RWPE1 (cell line): ENCODE measurements at regions not wholly inside any gene's neighbourhood (a gene's known extent, or its start where the extent isn't known, plus 50 kb on each side); places are given as distances from the start of the nearest gene placed in this dataset.

ENCODE experiments used
- CTCF ChIA-PET: fragments of 350-600 bp; sonication (Branson Sonifier 250); formaldehyde crosslinking; extraction: SDS; loops from one replicate; lab custom pipeline; 2021; lab: Yijun Ruan, JAX
- POLR2A ChIA-PET: fragments of 400-600 bp; formaldehyde crosslinking; extraction: SDS; loops from one replicate; lab custom pipeline; 2020; ENCODE audit warnings: antibody characterized with exemption; ENCODE audit not compliant: low non-redundant PET; lab: Yijun Ruan, JAX
- DNase-seq: peaks from one replicate; pipeline ENCODE4 v3.0.0; 2012; ENCODE audit warnings: low spot score
- H3K27ac ChIP-seq: fragments of 450-650 bp; 2 replicates; pipeline ENCODE4 v1.5.1; 2017
- CTCF ChIP-seq: fragments of 450-650 bp; conservative IDR thresholded peaks from 2 replicates; pipeline ENCODE4 v1.5.1; 2017; ENCODE audit warnings: low read depth, mild to moderate bottlenecking

GRCh38 chr18:61953161-61953560, 60.4 kb upstream of the RNF152 start:
- H3K27ac ChIP-seq, result peak overlapping the region; percentile 95
- POLR2A ChIA-PET, result no interaction called here
- CTCF ChIA-PET, result interaction anchor here (0.6 kb wide), 1 partner anchor 533 kb away, joined by 5 read pairs; no protein-coding TSS in a partner anchor
- no peak for DNase-seq
- no peak for TF ChIP-seq CTCF

- ChIA-PET POLR2A (no interaction called here), CTCF (interaction anchor here (0.6 kb wide), 1 partner anchor 180 kb away, joined by 3 read pairs; no protein-coding TSS in a partner anchor)
- no peak for TF ChIP-seq CTCF
- DNase-seq, result no peak
- H3K27ac ChIP-seq, result peak overlapping the region; percentile 61
Observed at GRCh38 chr18:61951396-61951795, 58.6 kb upstream of the RNF152 start.

- no peak for TF ChIP-seq CTCF
- peak overlapping the region; percentile 92 for H3K27ac ChIP-seq
- CTCF ChIA-PET, result interaction anchor here (1.2 kb wide), 1 partner anchor 10 kb away, joined by 5 read pairs; no protein-coding TSS in a partner anchor
- DNase-seq, result no peak
- POLR2A ChIA-PET, result no interaction called here
Observed at GRCh38 chr18:61950371-61950770, 57.6 kb upstream of the RNF152 start.

GRCh38 chr18:61949946-61950345, 57.1 kb upstream of the RNF152 start:
- ChIA-PET POLR2A (no interaction called here), CTCF (interaction anchor here (1.2 kb wide), 1 partner anchor 10 kb away, joined by 5 read pairs; no protein-coding TSS in a partner anchor)
- DNase-seq, result peak; percentile 84
- H3K27ac ChIP-seq, result peak overlapping the region; percentile 92
- TF ChIP-seq CTCF, result no peak

- TF ChIP-seq CTCF, result no peak
- no peak for DNase-seq
- peak overlapping the region; percentile 92 for H3K27ac ChIP-seq
- ChIA-PET CTCF (no interaction called here), POLR2A (no interaction called here)
Observed at GRCh38 chr18:61948846-61949438, 56.1 kb upstream of the RNF152 start.

GRCh38 chr18:61948281-61948741, 55.5 kb upstream of the RNF152 start:
- POLR2A ChIA-PET, result no interaction called here
- TF ChIP-seq CTCF, result no peak
- peak overlapping the region; percentile 32; the same call in 1 of the 2 replicates for H3K27ac ChIP-seq
- CTCF ChIA-PET, result no interaction called here
- no peak for DNase-seq
